Ovary (tissue), 7 donors: ENCODE measurements at regions not wholly inside any gene's neighbourhood (a gene's known extent, or its start where the extent isn't known, plus 50 kb on each side); places are given as distances from the start of the nearest gene placed in this dataset.

ENCODE experiments used
- DNase-seq, 5 donors: peaks; one replicate each; pipeline ENCODE4 v3.0.0-alpha.2; 2019 to 2020
- H3K27ac ChIP-seq, 2 donors: fragments of 200-600 bp; one replicate each; pipeline versions ENCODE4 v1.5.1 to v1.8.0; 2019 to 2022
- H3K27me3 ChIP-seq: fragments of 200-600 bp; one replicate; pipeline ENCODE4 v1.8.0; 2022
- H3K36me3 ChIP-seq: fragments of 200-600 bp; sonication (generic); one replicate; pipeline ENCODE4 v1.5.1; 2019
- H3K4me1 ChIP-seq: one replicate; pipeline ENCODE4 v1.8.1; 2013; ENCODE audit warnings: mild to moderate bottlenecking, moderate library complexity; ENCODE audit not compliant: insufficient read depth
- H3K4me3 ChIP-seq: fragments of 200-600 bp; sonication (generic); one replicate; pipeline ENCODE4 v1.5.1; 2017
- H3K9me3 ChIP-seq, 2 donors: fragments of 200-600 bp in 1 of 2; sonication (generic) in 1 of 2; one replicate each; pipeline versions ENCODE4 v1.5.1 to v1.8.1; 2013 to 2019; ENCODE audit warnings: mild to moderate bottlenecking in 1 of 2, moderate library complexity in 1 of 2
- EP300 ChIP-seq: sonication (generic); formaldehyde crosslinking; IDR thresholded peaks from one replicate; pipeline ENCODE4 v1.6.1; 2017; ENCODE audit warnings: antibody characterized with exemption
- POLR2A ChIP-seq: fragments of 450-650 bp; IDR thresholded peaks from one replicate; pipeline ENCODE4 v1.6.1; 2017; ENCODE audit warnings: antibody characterized with exemption, mild to moderate bottlenecking, moderate library complexity
- WGBS, 3 donors: extraction: QIAGEN DNeasy Blood & Tissue Kit in 1 of 3; methylation state at CpG; one replicate each; pipeline versions ENCODE4 v1.1.5 to v1.1.7; 2013 to 2017; 5-methylcytosine and 5-hydroxymethylcytosine counted together
- intact Hi-C, 4 donors: fragments of 100-400 bp; cut with DNase I; formaldehyde crosslinking; loops; one replicate each; pipeline versions ENCODE4 v1.11.0 to v1.15.1; 2022 to 2023
- TF ChIP-seq, protein P1 (sequence below), 3 donors: fragments of 450-650 bp in 2 of 3; fragments of 200-600 bp in 1 of 3; IDR thresholded peaks; one replicate each; pipeline versions ENCODE4 v1.5.1 to v1.8.0; 2016 to 2022; ENCODE audit warnings: antibody characterized with exemption in 3 of 3, mild to moderate bottlenecking in 1 of 3
- donor health status: DM: no; HTN: no; CAD: no; lungs with moderate emphysema.
- donor health status: DM: no; HTN: no; CAD: no.
- donor health status: Bipolar disorder and iron deficiency.
- donor health status: DM: no; HTN: no; CAD: no.
- donor health status: DM: yes; HTN: yes; CAD: no.

DNA sequence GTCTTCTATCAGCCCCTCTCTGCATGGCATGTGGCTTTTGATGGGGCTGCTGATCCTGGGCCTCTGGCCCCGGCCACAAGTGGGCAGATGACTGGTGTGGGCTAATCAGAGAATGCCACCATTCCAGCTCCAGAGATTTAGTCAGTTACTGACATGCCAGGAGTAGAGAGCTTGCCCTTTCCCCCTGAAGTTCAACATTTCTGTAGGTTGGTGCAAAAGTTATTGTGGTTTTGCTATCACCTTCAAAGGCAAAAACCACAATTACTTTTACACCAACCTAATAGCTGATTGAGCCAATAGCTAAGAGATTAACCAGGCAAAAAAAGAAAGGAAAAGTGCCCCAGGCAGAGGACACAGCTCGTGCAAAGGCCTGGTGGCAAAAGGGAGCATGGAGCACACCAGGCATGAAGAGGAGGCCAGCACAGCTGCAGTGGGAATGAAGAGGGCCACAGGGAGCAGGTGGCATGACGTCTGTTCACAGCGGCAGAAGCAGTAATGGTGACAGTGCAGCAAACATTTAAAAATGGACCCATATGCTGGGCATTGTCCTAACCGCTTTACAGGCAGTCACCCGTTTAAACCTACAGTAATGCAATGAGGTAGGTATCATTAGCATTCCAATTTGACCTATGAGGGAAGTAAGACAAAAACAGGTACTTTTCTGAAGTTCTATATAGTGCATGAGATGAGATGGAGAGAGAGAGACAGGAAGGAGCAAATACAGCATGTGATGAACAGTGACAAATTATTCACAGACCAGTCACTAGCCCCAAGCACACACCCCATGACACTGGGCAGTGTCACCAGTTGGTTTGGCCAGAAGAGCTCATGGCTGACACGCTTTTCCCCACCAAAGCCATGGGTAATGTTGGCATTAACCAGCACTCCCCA, 373.0 kb upstream of the PROK2 start:
- no peaks in the 10 kb centered on the region for H3K27me3 ChIP-seq
- no peak overlapping the region for H3K27ac ChIP-seq
- H3K4me1 ChIP-seq, result peaks cover 4% of the 10 kb centered on the region
- no peak for DNase-seq
- WGBS, 3 donors, result 95 to 97% (median 95%) methylated on average over 7 of the region's 7 CpGs
- intact Hi-C loops, result loop anchor here in 1 of 4 donors (10.0 kb wide), 1 partner anchor 177 kb away; no protein-coding TSS in a partner anchor
- no peak for TF ChIP-seq EP300
- TF ChIP-seq, protein P1, sequence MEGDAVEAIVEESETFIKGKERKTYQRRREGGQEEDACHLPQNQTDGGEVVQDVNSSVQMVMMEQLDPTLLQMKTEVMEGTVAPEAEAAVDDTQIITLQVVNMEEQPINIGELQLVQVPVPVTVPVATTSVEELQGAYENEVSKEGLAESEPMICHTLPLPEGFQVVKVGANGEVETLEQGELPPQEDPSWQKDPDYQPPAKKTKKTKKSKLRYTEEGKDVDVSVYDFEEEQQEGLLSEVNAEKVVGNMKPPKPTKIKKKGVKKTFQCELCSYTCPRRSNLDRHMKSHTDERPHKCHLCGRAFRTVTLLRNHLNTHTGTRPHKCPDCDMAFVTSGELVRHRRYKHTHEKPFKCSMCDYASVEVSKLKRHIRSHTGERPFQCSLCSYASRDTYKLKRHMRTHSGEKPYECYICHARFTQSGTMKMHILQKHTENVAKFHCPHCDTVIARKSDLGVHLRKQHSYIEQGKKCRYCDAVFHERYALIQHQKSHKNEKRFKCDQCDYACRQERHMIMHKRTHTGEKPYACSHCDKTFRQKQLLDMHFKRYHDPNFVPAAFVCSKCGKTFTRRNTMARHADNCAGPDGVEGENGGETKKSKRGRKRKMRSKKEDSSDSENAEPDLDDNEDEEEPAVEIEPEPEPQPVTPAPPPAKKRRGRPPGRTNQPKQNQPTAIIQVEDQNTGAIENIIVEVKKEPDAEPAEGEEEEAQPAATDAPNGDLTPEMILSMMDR (IDR thresholded peaks at IDR 0.05), result no peak
- no peak for TF ChIP-seq POLR2A
- no peak overlapping the region for H3K4me3 ChIP-seq
- H3K9me3 ChIP-seq, result no peaks in the 10 kb centered on the region
- no peaks in the 10 kb centered on the region for H3K36me3 ChIP-seq

DNA sequence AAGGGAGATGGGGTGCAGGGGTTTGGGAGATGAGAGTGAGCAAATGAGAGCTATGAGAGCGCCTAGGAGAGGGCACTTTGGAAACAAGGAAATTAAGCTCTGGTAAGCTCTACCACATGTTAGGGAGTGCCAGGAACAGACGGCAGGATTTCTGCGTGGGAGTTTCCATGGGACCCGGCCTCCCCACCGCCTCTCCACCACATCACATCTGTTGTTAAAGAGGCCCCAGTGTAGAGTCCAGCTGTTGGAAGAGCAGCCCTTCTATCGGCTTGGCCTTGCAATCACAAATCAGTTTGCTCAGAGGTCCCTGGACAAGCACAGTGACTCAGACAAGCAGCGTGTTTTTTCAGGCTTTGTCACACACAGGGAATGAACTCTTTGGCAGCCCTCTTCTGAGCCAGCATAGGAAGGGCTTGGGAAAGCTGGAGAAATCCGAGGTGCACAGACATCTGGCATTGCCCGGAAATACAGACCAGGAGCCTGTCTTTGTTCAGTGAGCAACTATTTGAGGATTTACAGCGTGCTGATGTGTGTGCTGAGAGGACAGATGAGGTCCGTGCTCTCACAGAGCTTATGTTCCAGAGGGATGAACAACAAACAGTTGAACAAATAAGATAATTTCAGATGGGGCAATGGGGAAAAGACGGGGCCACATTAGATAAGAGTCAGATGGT, 370.6 kb upstream of the PROK2 start:
- TF ChIP-seq POLR2A, result no peak
- TF ChIP-seq, protein P1 (IDR thresholded peaks at IDR 0.05), result no peak
- no peak for TF ChIP-seq EP300
- Histone ChIP-seq H3K4me3 (no peak overlapping the region), H3K4me1 (peaks cover 7% of the 10 kb centered on the region), H3K36me3 (no peaks in the 10 kb centered on the region), H3K9me3 (no peaks in the 10 kb centered on the region), H3K27me3 (no peaks in the 10 kb centered on the region), H3K27ac (peak overlapping the region; percentile 58 to 69)
- peak; percentile 67 to 81 (median 75) for DNase-seq
- 10 to 12% (median 11%) methylated on average over 12 of the region's 12 CpGs for WGBS, 3 donors
- intact Hi-C loops, result loop anchor here in 1 of 4 donors (10.0 kb wide), 1 partner anchor 179 kb away; no protein-coding TSS in a partner anchor

DNA sequence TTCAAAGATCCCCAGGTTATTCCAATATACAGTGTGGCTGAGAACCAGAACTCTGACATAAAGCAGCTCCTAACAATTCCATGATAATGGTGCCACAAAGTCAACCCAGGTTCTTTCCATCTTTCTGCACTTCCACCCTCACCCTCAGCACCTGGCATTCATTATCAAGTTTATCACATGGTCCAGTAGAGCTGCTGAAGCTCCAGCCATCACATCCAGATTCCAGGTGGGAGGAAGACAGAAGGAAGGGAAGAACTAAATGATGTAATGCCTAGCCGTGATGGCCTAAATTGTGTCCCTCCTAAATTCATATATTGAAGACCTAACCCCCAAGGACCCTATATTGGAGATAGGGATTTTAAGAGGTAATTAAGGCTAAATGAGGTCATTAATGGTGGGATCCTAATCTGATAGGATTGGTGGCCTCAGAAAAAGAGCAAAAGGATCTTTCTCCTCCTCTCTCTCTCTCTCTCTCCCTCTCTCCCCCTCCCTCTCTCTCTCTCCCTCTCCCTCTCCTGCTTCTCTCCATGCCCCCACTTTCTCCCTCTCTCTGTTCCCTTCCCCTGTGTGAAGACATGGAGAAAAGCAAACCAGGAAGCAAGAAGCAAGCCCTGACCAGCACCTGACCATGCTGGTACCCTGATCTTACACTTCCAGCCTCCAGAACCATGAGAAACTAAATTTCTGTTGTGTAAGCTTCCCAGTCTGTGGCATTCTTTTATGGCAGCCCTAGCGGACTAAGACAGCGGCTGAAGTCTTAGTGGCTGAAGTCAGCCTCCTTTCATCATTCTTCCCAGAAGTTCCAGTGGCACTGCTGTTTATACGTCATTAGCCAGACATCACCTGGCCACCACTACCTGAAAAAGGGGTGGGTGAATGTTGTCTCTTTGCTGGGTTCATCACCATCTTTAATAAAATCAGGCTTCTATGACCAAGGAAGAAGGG, 369.7 kb upstream of the PROK2 start:
- intact Hi-C loops, result loop anchor here in 1 of 4 donors (10.0 kb wide), 1 partner anchor 180 kb away; no protein-coding TSS in a partner anchor
- TF ChIP-seq, protein P1 (IDR thresholded peaks at IDR 0.05), result no peak
- TF ChIP-seq POLR2A, result no peak
- no peak for TF ChIP-seq EP300
- peak in 3 of 5 donors; percentile 47 to 67 (median 48) for DNase-seq
- H3K9me3 ChIP-seq, result no peaks in the 10 kb centered on the region
- 74 to 90% (median 85%) methylated on average over 4 of the region's 4 CpGs for WGBS, 3 donors
- H3K4me3 ChIP-seq, result no peak overlapping the region
- H3K4me1 ChIP-seq, result peaks cover 7% of the 10 kb centered on the region
- peak overlapping the region; percentile 58 to 69 for H3K27ac ChIP-seq
- H3K36me3 ChIP-seq, result no peaks in the 10 kb centered on the region
- no peaks in the 10 kb centered on the region for H3K27me3 ChIP-seq
